Psoas muscle (tissue), 7 donors: ENCODE measurements at regions not wholly inside any gene's neighbourhood (a gene's known extent, or its start where the extent isn't known, plus 50 kb on each side); places are given as distances from the start of the nearest gene placed in this dataset.

Experiments
- ATAC-seq, 4 donors: fragments of 200-7000 bp; cut with Tn5 transposase; one replicate each; pipeline ENCODE4 v1.9.1; 2020; ENCODE audit warnings: moderate library complexity in 3 of 4, mild to moderate bottlenecking in 2 of 4
- DNase-seq, 2 donors: peaks; one replicate each; pipeline ENCODE4 v3.0.0-alpha.2; 2020
- H3K27ac ChIP-seq: fragments of 200-600 bp; one replicate; pipeline ENCODE4 v1.8.0; 2022
- H3K27me3 ChIP-seq, 3 donors: fragments of 200-600 bp in 1 of 3; one replicate each; pipeline versions ENCODE4 v1.6.1 to v1.8.0; 2013 to 2022; ENCODE audit warnings: low read length in 2 of 3, mild to moderate bottlenecking in 2 of 3, moderate library complexity in 1 of 3; ENCODE audit not compliant: insufficient read depth in 3 of 3
- H3K36me3 ChIP-seq, 2 donors: fragments of 200-600 bp in 1 of 2; one replicate each; pipeline versions ENCODE4 v1.6.1 to v1.8.0; 2013 to 2022; ENCODE audit warnings: low read depth in 1 of 2, mild to moderate bottlenecking in 1 of 2, moderate library complexity in 1 of 2; ENCODE audit not compliant: insufficient read depth in 1 of 2
- H3K4me1 ChIP-seq: fragments of 200-600 bp; one replicate; pipeline ENCODE4 v1.8.0; 2022
- H3K4me3 ChIP-seq: fragments of 200-600 bp; one replicate; pipeline ENCODE4 v1.8.0; 2022; ENCODE audit warnings: mild to moderate bottlenecking
- H3K9me3 ChIP-seq: fragments of 200-600 bp; one replicate; pipeline ENCODE4 v1.8.0; 2022
- WGBS, 3 donors: extraction: QIAGEN DNeasy Blood & Tissue Kit; methylation state at CpG; one replicate each; pipeline versions ENCODE4 v1.1.6 to v1.1.7; 2013; 5-methylcytosine and 5-hydroxymethylcytosine counted together
- intact Hi-C, 2 donors: fragments of 100-400 bp; cut with DNase I; formaldehyde crosslinking; loops; one replicate each; pipeline versions ENCODE4 v1.11.0 to v1.14.2; 2022
- TF ChIP-seq, protein P1 (sequence below): fragments of 200-600 bp; IDR thresholded peaks from one replicate; pipeline ENCODE4 v1.8.0; 2022; ENCODE audit warnings: antibody characterized with exemption
- donor health status: healthy with polysubstance abuse.
- donor health status: DM: no; HTN: no; CAD: no; lungs with moderate emphysema.
- donor health status: Bipolar disorder and iron deficiency.
- donor health status: healthy.
- donor health status: DM: yes; HTN: yes; CAD: no.
- donor health status: DM: no; HTN: no; CAD: no.
- donor health status: DM: yes; HTN: yes; CAD: no.

DNA sequence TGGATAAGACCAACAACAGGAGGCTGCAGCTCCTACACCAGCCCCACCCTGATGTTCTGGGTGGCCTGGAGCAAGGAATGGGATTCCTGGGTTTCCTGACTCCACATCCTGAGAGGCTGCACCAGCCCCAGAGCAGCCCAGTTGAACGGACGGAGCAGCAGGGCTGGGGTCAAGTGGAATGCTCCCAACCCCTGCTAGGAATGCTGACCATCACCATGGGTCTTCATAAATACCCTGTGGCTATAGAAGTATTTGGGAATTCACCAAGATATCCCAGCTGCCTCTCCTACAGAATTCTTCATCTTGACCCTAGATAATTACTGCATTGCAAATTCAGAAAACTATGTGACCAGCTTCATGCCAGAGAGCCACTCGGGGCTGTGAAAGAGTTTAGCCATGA lies 180.3 kb downstream of the THBS2 start:
- TF ChIP-seq, protein P1, sequence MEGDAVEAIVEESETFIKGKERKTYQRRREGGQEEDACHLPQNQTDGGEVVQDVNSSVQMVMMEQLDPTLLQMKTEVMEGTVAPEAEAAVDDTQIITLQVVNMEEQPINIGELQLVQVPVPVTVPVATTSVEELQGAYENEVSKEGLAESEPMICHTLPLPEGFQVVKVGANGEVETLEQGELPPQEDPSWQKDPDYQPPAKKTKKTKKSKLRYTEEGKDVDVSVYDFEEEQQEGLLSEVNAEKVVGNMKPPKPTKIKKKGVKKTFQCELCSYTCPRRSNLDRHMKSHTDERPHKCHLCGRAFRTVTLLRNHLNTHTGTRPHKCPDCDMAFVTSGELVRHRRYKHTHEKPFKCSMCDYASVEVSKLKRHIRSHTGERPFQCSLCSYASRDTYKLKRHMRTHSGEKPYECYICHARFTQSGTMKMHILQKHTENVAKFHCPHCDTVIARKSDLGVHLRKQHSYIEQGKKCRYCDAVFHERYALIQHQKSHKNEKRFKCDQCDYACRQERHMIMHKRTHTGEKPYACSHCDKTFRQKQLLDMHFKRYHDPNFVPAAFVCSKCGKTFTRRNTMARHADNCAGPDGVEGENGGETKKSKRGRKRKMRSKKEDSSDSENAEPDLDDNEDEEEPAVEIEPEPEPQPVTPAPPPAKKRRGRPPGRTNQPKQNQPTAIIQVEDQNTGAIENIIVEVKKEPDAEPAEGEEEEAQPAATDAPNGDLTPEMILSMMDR: no peak
- Histone ChIP-seq H3K4me3 (no peak overlapping the region), H3K9me3 (no peaks in the 10 kb centered on the region), H3K36me3 (no peaks in the 10 kb centered on the region), H3K4me1 (no peaks in the 10 kb centered on the region), H3K27ac (no peak overlapping the region), H3K27me3 (no peaks in the 10 kb centered on the region)
- ATAC-seq (no peak), DNase-seq (no peak)
- 61 to 65% (median 63%) methylated on average over 3 of the region's 3 CpGs for WGBS, 3 donors
- intact Hi-C loops: no loop called here

DNA sequence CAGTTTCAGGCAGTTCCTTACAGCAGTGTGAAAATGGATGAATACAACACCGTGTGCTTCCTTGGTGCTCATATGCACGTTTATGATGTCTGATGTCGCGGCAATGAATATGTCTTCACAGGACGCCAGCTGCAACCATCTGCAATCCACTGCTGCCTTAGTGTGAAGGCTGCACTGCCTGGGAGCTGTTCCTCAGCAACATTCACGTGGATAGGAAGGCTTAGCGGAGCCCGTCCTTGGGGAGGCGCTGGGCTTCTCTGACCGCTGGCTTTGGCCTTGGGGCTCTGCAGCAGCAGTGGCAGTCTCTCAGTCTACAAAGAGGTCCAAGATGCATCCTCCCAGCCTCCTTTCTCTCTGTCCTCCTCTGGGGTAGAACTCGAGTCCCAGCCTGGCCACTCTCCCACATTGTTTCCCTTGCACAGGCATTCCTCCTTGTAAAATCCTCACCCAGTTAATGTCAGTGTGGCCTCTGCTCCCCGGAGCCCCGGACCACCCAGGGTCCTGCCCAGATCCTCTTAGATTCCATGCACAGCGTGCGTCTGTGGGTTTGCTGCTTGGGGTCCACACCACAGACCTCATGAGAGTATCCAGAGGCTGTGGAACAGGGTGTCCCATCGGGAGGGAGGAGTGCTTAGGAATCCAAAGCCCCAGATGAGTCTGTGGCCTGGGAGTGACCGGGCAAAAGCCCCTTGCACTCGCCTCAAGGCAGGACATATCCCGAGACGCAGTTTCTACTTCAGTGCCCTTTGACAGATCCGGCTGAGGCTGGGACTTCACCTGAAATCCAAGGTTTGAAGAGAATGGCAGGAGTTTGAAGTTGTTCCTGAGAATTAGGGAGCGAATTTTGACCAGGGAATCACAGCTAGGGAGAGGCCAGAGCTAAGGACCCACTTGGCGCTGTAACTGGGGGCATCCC lies 181.3 kb downstream of the THBS2 start:
- WGBS, 3 donors: 69 to 73% (median 71%) methylated on average over 23 of the region's 23 CpGs
- H3K4me1 ChIP-seq: no peaks in the 10 kb centered on the region
- no peak overlapping the region for H3K4me3 ChIP-seq
- no peak for DNase-seq
- intact Hi-C loops: no loop called here
- no peaks in the 10 kb centered on the region for H3K36me3 ChIP-seq
- TF ChIP-seq, protein P1: no peak
- ATAC-seq: no peak
- no peaks in the 10 kb centered on the region for H3K27me3 ChIP-seq
- H3K9me3 ChIP-seq: no peaks in the 10 kb centered on the region
- no peak overlapping the region for H3K27ac ChIP-seq

DNA sequence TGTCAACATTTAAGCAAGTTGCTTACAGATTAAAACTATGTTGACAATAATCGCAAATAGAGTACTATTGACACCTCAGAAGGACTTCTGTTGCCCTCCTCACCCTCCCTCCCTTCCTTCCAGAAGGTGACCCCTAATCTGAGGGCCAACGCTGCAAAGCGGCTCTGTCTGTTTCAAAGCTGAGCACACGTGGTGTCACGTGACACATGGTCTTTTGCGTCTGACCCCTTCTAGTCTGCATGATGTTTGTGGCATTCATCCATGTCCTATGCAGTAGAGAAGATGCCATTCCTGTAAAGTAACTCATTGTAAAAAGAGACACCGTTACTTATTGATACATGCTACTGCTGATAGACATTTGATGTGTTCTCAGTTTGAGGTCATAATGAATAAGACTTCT lies 182.3 kb downstream of the THBS2 start:
- H3K27ac ChIP-seq: peak overlapping the region; percentile 36
- ATAC-seq: no peak
- no peaks in the 10 kb centered on the region for H3K27me3 ChIP-seq
- H3K4me1 ChIP-seq: no peaks in the 10 kb centered on the region
- no peak for DNase-seq
- H3K36me3 ChIP-seq: no peaks in the 10 kb centered on the region
- 73 to 94% (median 83%) methylated on average over 7 of the region's 7 CpGs for WGBS, 3 donors
- TF ChIP-seq, protein P1: no peak
- intact Hi-C loops: no loop called here
- H3K9me3 ChIP-seq: no peaks in the 10 kb centered on the region
- H3K4me3 ChIP-seq: no peak overlapping the region

DNA sequence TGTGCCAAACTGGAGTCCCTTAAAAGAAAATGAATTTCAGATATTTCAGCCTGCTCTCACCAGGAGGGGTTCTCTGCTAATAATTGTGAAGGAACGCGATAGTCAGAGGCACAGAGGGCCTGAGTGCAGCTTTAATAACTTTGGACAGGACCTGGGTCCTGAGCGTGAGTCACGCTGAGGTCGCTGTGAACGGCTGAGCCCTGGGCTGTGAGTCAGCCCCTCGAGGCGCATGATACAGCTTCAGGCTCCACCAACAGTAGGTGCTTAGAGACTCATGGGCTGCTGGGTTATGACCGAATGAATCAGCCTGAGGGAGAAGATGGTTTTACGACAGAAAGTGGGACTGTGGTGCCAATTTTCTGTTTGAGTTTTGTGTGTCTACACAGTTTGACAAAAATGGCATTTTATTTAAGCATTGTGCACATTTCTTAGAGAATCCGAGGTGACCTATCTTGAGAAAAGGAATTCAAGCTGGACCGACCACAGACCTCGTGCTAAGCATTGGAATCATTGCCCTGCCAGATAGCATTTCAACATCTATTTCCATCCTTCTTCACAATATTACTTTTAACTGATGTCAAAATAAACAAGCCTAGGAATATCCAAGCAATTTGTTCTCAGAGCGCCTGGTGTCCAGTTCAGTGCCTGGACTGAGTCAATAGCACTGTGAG lies 183.0 kb downstream of the THBS2 start:
- Histone ChIP-seq H3K27me3 (no peaks in the 10 kb centered on the region), H3K4me1 (no peaks in the 10 kb centered on the region), H3K36me3 (no peaks in the 10 kb centered on the region), H3K4me3 (no peak overlapping the region), H3K27ac (peak overlapping the region; percentile 36), H3K9me3 (no peaks in the 10 kb centered on the region)
- intact Hi-C loops: no loop called here
- DNase-seq (peak; percentile 89 to 90), ATAC-seq (peak; percentile 96 to 99 (median 98))
- TF ChIP-seq, protein P1: no peak
- 50 to 74% (median 61%) methylated on average over 14 of the region's 14 CpGs for WGBS, 3 donors
